ENCODE measurements at regions not wholly inside any gene's neighbourhood (a gene's known extent, or its start where the extent isn't known, plus 50 kb on each side); places are given as distances from the start of the nearest gene placed in this dataset.

DNA sequence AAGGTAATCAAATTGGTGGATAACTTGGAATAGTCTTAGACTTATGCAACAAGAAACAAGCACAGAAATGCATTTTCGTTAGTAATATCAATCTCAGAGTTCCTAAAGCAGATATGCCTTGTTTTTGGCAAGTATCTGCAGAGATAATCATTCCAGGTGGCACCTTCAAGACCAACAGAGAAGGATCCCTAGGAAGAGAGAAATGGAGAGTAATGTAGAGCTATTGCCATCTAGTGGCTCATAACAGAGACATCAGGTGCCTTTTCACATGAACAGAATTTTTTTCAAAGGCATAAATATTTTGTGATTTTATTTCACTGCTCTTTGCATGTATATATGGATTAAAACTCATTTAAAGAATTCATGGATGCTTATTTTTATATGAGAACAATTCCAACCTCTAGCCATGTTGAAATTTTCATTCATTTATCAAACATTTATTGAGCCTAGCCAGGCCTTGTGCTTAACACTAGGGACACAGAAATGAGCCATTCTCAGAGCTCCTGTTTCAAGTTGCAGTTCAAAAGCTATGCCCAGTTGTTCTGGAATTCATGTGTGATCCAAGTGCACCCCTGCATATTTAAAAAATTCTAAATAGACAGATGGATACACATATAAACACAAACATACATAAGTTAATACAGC, 117.5 kb upstream of the OR13F1 start:
- DNase-seq = peak; percentile 3
- no peak overlapping the region for H3K4me3 Mint-ChIP-seq
- peaks cover 5% of the 10 kb centered on the region for H3K27me3 Mint-ChIP-seq
- H3K27ac Mint-ChIP-seq = no peak overlapping the region
- no peaks in the 10 kb centered on the region for H3K4me1 Mint-ChIP-seq
- Histone ChIP-seq H3K9ac (ENCODE audit: low read length) (no peak overlapping the region), H2AFZ (ENCODE audit: insufficient read depth, low read depth, low read length, poor library complexity, severe bottlenecking) (no peak overlapping the region), H3K4me3 (ENCODE audit: control extremely low read depth in 1 of 5, extremely low read depth in 1 of 5, insufficient read depth in 1 of 5, low read depth in 2 of 5, low read length in 4 of 5) (no peak overlapping the region), H3K79me2 (ENCODE audit: control insufficient read depth, insufficient read depth, low read length) (no peaks in the 10 kb centered on the region), H3K4me2 (replicated peaks; ENCODE audit: low read depth, low read length, poor library complexity, severe bottlenecking) (no peak overlapping the region), H3K9me3 (ENCODE audit: control extremely low read depth in 1 of 3, control insufficient read depth in 2 of 3, insufficient read depth in 1 of 3, low read length in 2 of 3) (no peaks in the 10 kb centered on the region), H3K27ac (ENCODE audit: low read length in 2 of 2) (no peak overlapping the region), H3K4me1 (ENCODE audit: control insufficient read depth in 2 of 2, insufficient read depth in 2 of 2, low read length in 2 of 2) (no peaks in the 10 kb centered on the region), H3K27me3 (replicated peaks in 1 of 4; ENCODE audit: control extremely low read depth in 1 of 4, control insufficient read depth in 3 of 4, insufficient read depth in 4 of 4, low read length in 3 of 4) (no peaks in the 10 kb centered on the region), H4K20me1 (ENCODE audit: control insufficient read depth, insufficient read depth, low read length, poor library complexity, severe bottlenecking) (no peaks in the 10 kb centered on the region), H3K36me3 (replicated peaks in 1 of 2; ENCODE audit: control extremely low read depth in 1 of 2, control insufficient read depth in 1 of 2, extremely low read depth in 1 of 2, insufficient read depth in 2 of 2, low read length in 1 of 2) (no peaks in the 10 kb centered on the region)
- ChIA-PET POLR2A (no interaction called here), CTCF (interaction anchor here (1.0 to 1.3 kb wide), 4 partner anchors 24 to 1755 kb away, joined by 3 to 4 read pairs (median 4); no protein-coding TSS in a partner anchor)
- intact Hi-C loops (cut with micrococcal nuclease) = no loop called here
- ATAC-seq (ENCODE audit: low read depth) = no peak
- WGBS (ENCODE audit: insufficient coverage) = no CpG with 5 or more reads among the region's 1 CpG
- TF ChIP-seq EZH2 (IDR thresholded peaks at IDR 0.05; ENCODE audit: borderline replicate concordance, insufficient read depth, low read depth, low read length, poor library complexity, severe bottlenecking) = no peak
- TF ChIP-seq, protein P1, sequence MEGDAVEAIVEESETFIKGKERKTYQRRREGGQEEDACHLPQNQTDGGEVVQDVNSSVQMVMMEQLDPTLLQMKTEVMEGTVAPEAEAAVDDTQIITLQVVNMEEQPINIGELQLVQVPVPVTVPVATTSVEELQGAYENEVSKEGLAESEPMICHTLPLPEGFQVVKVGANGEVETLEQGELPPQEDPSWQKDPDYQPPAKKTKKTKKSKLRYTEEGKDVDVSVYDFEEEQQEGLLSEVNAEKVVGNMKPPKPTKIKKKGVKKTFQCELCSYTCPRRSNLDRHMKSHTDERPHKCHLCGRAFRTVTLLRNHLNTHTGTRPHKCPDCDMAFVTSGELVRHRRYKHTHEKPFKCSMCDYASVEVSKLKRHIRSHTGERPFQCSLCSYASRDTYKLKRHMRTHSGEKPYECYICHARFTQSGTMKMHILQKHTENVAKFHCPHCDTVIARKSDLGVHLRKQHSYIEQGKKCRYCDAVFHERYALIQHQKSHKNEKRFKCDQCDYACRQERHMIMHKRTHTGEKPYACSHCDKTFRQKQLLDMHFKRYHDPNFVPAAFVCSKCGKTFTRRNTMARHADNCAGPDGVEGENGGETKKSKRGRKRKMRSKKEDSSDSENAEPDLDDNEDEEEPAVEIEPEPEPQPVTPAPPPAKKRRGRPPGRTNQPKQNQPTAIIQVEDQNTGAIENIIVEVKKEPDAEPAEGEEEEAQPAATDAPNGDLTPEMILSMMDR (IDR thresholded peaks at IDR 0.05) = peak; percentile 21
- H3K9me3 Mint-ChIP-seq (ENCODE audit: insufficient read depth) = no peaks in the 10 kb centered on the region

DNA sequence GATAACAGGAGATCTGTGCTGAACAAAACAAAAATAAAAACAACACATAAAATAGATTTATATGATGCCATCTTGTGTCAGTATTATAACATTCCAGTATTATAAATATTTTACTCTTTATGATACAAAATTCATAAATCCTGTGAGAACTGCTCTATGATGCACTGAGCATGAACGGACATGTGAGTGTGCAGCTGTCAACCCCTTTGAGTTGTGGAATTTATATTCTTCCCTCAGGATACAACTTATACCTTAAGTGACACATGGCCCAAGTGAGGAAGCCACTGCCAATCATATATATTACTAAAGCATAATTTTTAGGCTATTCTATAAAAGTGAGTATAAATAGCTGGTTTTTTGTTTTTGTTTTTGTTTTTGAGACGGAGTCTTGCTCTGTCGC, 116.0 kb upstream of the OR13F1 start:
- ChIA-PET CTCF (no interaction called here), POLR2A (no interaction called here)
- Mint-ChIP-seq H3K4me3 (no peak overlapping the region), H3K4me1 (no peaks in the 10 kb centered on the region), H3K27ac (no peak overlapping the region), H3K9me3 (ENCODE audit: insufficient read depth) (no peaks in the 10 kb centered on the region), H3K27me3 (peaks cover 5% of the 10 kb centered on the region)
- Histone ChIP-seq H3K27ac (ENCODE audit: low read length in 2 of 2) (no peak overlapping the region), H3K27me3 (replicated peaks in 1 of 4; ENCODE audit: control extremely low read depth in 1 of 4, control insufficient read depth in 3 of 4, insufficient read depth in 4 of 4, low read length in 3 of 4) (no peaks in the 10 kb centered on the region), H3K9ac (ENCODE audit: low read length) (no peak overlapping the region), H3K36me3 (replicated peaks in 1 of 2; ENCODE audit: control extremely low read depth in 1 of 2, control insufficient read depth in 1 of 2, extremely low read depth in 1 of 2, insufficient read depth in 2 of 2, low read length in 1 of 2) (no peaks in the 10 kb centered on the region), H2AFZ (ENCODE audit: insufficient read depth, low read depth, low read length, poor library complexity, severe bottlenecking) (no peak overlapping the region), H3K4me3 (ENCODE audit: control extremely low read depth in 1 of 5, extremely low read depth in 1 of 5, insufficient read depth in 1 of 5, low read depth in 2 of 5, low read length in 4 of 5) (no peak overlapping the region), H4K20me1 (ENCODE audit: control insufficient read depth, insufficient read depth, low read length, poor library complexity, severe bottlenecking) (no peaks in the 10 kb centered on the region), H3K9me3 (ENCODE audit: control extremely low read depth in 1 of 3, control insufficient read depth in 2 of 3, insufficient read depth in 1 of 3, low read length in 2 of 3) (no peaks in the 10 kb centered on the region), H3K4me2 (replicated peaks; ENCODE audit: low read depth, low read length, poor library complexity, severe bottlenecking) (no peak overlapping the region), H3K4me1 (ENCODE audit: control insufficient read depth in 2 of 2, insufficient read depth in 2 of 2, low read length in 2 of 2) (no peaks in the 10 kb centered on the region), H3K79me2 (ENCODE audit: control insufficient read depth, insufficient read depth, low read length) (no peaks in the 10 kb centered on the region)
- ATAC-seq (ENCODE audit: low read depth) (no peak), DNase-seq (no peak)
- TF ChIP-seq EZH2 (IDR thresholded peaks at IDR 0.05; ENCODE audit: borderline replicate concordance, insufficient read depth, low read depth, low read length, poor library complexity, severe bottlenecking) = no peak
- TF ChIP-seq, protein P1 (IDR thresholded peaks at IDR 0.05) = no peak
- intact Hi-C loops (cut with micrococcal nuclease) = no loop called here
- WGBS (ENCODE audit: insufficient coverage) = no CpG with 5 or more reads among the region's 3 CpGs
